ENCODE measurements at regions not wholly inside any gene's neighbourhood (a gene's known extent, or its start where the extent isn't known, plus 50 kb on each side); places are given as distances from the start of the nearest gene placed in this dataset.

- no peak for TF ChIP-seq RAD21 (conservative IDR thresholded peaks at IDR 0.05)
- no peak for TF ChIP-seq EP300 (conservative IDR thresholded peaks at IDR 0.05; ENCODE audit: poor library complexity, severe bottlenecking)
Measured at GRCh38 chr4:137700072-137700471, 167.8 kb upstream of the PCDH18 start (continued).

GRCh38 chr4:137694138-137694537, 161.8 kb upstream of the PCDH18 start:
- Histone ChIP-seq H3F3A (ENCODE audit: insufficient read depth, low read length, poor library complexity, severe bottlenecking) (no peaks in the 10 kb centered on the region), H3K79me2 (replicated peaks; ENCODE audit: insufficient read depth, low read length) (no peaks in the 10 kb centered on the region), H2AFZ (ENCODE audit: low read depth, low read length) (no peak overlapping the region), H3K36me3 (ENCODE audit: insufficient read depth, low read length) (no peaks in the 10 kb centered on the region), H3K4me3 (ENCODE audit: low read length) (no peak overlapping the region), H3K9ac (ENCODE audit: low read length) (no peak overlapping the region), H3K9me2 (ENCODE audit: insufficient read depth, low read length) (no peaks in the 10 kb centered on the region), H3K4me2 (ENCODE audit: low read length) (no peak overlapping the region), H3K27me3 (ENCODE audit: insufficient read depth, low read depth, low read length) (no peaks in the 10 kb centered on the region), H4K20me1 (ENCODE audit: insufficient read depth) (no peaks in the 10 kb centered on the region), H3K9me3 (ENCODE audit: low read length) (no peaks in the 10 kb centered on the region), H3K27ac (ENCODE audit: low read length) (no peak overlapping the region)
- no peak for TF ChIP-seq POLR2AphosphoS5 (IDR thresholded peaks at IDR 0.05)
- no peak for TF ChIP-seq EZH2 (IDR thresholded peaks at IDR 0.05; ENCODE audit: borderline replicate concordance, insufficient read depth, low read length, poor library complexity, severe bottlenecking)
- TF ChIP-seq MXI1 (conservative IDR thresholded peaks at IDR 0.05; ENCODE audit: poor library complexity, severe bottlenecking), result no peak
- no peak for TF ChIP-seq EP300 (conservative IDR thresholded peaks at IDR 0.05; ENCODE audit: poor library complexity, severe bottlenecking)
- no peak for TF ChIP-seq REST (IDR thresholded peaks at IDR 0.05; ENCODE audit: borderline replicate concordance)
- TF ChIP-seq CTCF (IDR thresholded peaks at IDR 0.05; ENCODE audit: poor library complexity, severe bottlenecking), result no peak
- no peak for TF ChIP-seq TAF1 (IDR thresholded peaks at IDR 0.05; ENCODE audit: low read depth)
- TF ChIP-seq RAD21 (conservative IDR thresholded peaks at IDR 0.05), result no peak
- no peak for TF ChIP-seq SMC3 (conservative IDR thresholded peaks at IDR 0.05; ENCODE audit: poor library complexity)

- Histone ChIP-seq H3F3A (ENCODE audit: insufficient read depth, low read length, poor library complexity, severe bottlenecking) (no peaks in the 10 kb centered on the region), H3K9ac (ENCODE audit: low read length) (no peak overlapping the region), H3K79me2 (replicated peaks; ENCODE audit: insufficient read depth, low read length) (no peaks in the 10 kb centered on the region), H4K20me1 (ENCODE audit: insufficient read depth) (no peaks in the 10 kb centered on the region), H3K9me3 (ENCODE audit: low read length) (no peaks in the 10 kb centered on the region), H2AFZ (ENCODE audit: low read depth, low read length) (no peak overlapping the region), H3K4me3 (ENCODE audit: low read length) (no peak overlapping the region), H3K27ac (ENCODE audit: low read length) (no peak overlapping the region), H3K4me2 (ENCODE audit: low read length) (no peak overlapping the region), H3K27me3 (ENCODE audit: insufficient read depth, low read depth, low read length) (no peaks in the 10 kb centered on the region), H3K36me3 (ENCODE audit: insufficient read depth, low read length) (no peaks in the 10 kb centered on the region), H3K9me2 (ENCODE audit: insufficient read depth, low read length) (no peaks in the 10 kb centered on the region)
- no peak for TF ChIP-seq REST (IDR thresholded peaks at IDR 0.05; ENCODE audit: borderline replicate concordance)
- TF ChIP-seq SMC3 (conservative IDR thresholded peaks at IDR 0.05; ENCODE audit: poor library complexity), result no peak
- no peak for TF ChIP-seq EP300 (conservative IDR thresholded peaks at IDR 0.05; ENCODE audit: poor library complexity, severe bottlenecking)
- TF ChIP-seq POLR2AphosphoS5 (IDR thresholded peaks at IDR 0.05), result no peak
- no peak for TF ChIP-seq MXI1 (conservative IDR thresholded peaks at IDR 0.05; ENCODE audit: poor library complexity, severe bottlenecking)
Measured at GRCh38 chr4:137693641-137694040, 161.3 kb upstream of the PCDH18 start.
